Right lobe of liver (tissue), 6 donors: ENCODE measurements at regions not wholly inside any gene's neighbourhood (a gene's known extent, or its start where the extent isn't known, plus 50 kb on each side); places are given as distances from the start of the nearest gene placed in this dataset.
"Not testable (repeated sequence)": the region's sequence is repeated elsewhere in the genome, so short reads cannot be mapped to it uniquely, and the experiment has no call there.

ENCODE experiments used
- ATAC-seq, 4 donors: fragments of 200-7000 bp; cut with Tn5 transposase; one replicate each; pipeline ENCODE4 v1.9.1; 2020; ENCODE audit warnings: mild to moderate bottlenecking in 4 of 4, moderate library complexity in 4 of 4
- DNase-seq, 3 donors: peaks; one replicate each; pipeline ENCODE4 v3.0.0-alpha.2; 2020
- H3K27ac ChIP-seq, 3 donors: fragments of 200-600 bp; one replicate each; pipeline ENCODE4 v1.8.0; 2022
- H3K27me3 ChIP-seq, 2 donors: fragments of 200-600 bp; one replicate each; pipeline ENCODE4 v1.8.0; 2022
- H3K36me3 ChIP-seq, 4 donors: fragments of 200-600 bp; sonication (generic) in 1 of 4; one replicate each; pipeline versions ENCODE4 v1.5.1 to v1.8.0; 2017 to 2022; ENCODE audit warnings: control low read depth in 1 of 4
- H3K4me1 ChIP-seq, 4 donors: fragments of 200-600 bp; sonication (generic) in 1 of 4; one replicate each; pipeline versions ENCODE4 v1.5.1 to v1.8.0; 2017 to 2022; ENCODE audit warnings: control low read depth in 1 of 4
- H3K4me3 ChIP-seq, 3 donors: fragments of 200-600 bp; one replicate each; pipeline ENCODE4 v1.8.0; 2022
- H3K9me3 ChIP-seq, 4 donors: fragments of 200-600 bp; sonication (generic) in 1 of 4; one replicate each; pipeline versions ENCODE4 v1.5.1 to v1.8.0; 2017 to 2022; ENCODE audit warnings: control low read depth in 1 of 4
- CTCF ChIP-seq, 4 donors: fragments of 200-600 bp in 3 of 4; fragments of 450-650 bp in 1 of 4; IDR thresholded peaks; one replicate each; pipeline versions ENCODE4 v1.5.1 to v1.8.0; 2016 to 2022; ENCODE audit warnings: antibody characterized with exemption in 4 of 4, mild to moderate bottlenecking in 2 of 4
- POLR2A ChIP-seq: fragments of 450-650 bp; IDR thresholded peaks from one replicate; pipeline ENCODE4 v1.6.1; 2017; ENCODE audit warnings: antibody characterized with exemption, mild to moderate bottlenecking
- WGBS: methylation state at CpG from one replicate; pipeline ENCODE4 v1.1.6; 2018; ENCODE audit warnings: low coverage, low lambda C conversion rate; ENCODE audit not compliant: insufficient coverage; ENCODE audit errors: missing lambda C conversion rate; 5-methylcytosine and 5-hydroxymethylcytosine counted together
- intact Hi-C, 2 donors: fragments of 100-400 bp; cut with DNase I; formaldehyde crosslinking; loops; one replicate each; pipeline versions ENCODE4 v1.11.2 to v1.14.1; 2022
- donor health status: DM: no; HTN: yes; CAD: no.
- donor health status: DM: no; HTN: no; CAD: no.
- donor health status: DM: no; HTN: no; CAD: no.
- donor health status: DM: no; HTN: yes; CAD: no.
- donor health status: DM: no; HTN: yes; CAD: no.

GRCh38 chr2:77713412-77713811 lies 191.2 kb upstream of the LRRTM4 start:
- no peak for ATAC-seq
- intact Hi-C loops: no loop called here
- WGBS: 38% methylated on average over 2 of the region's 2 CpGs
- Histone ChIP-seq H3K9me3 (no peaks in the 10 kb centered on the region), H3K4me3 (no peak overlapping the region), H3K36me3 (no peaks in the 10 kb centered on the region), H3K4me1 (no peaks in the 10 kb centered on the region), H3K27ac (no peak overlapping the region), H3K27me3 (no peaks in the 10 kb centered on the region)
- no peak for DNase-seq
- no peak for TF ChIP-seq POLR2A
- no peak for TF ChIP-seq CTCF (IDR thresholded peaks at IDR 0.05)

- DNase-seq: no peak
- no peak overlapping the region for H3K27ac ChIP-seq
- no peaks in the 10 kb centered on the region for H3K9me3 ChIP-seq
- H3K4me3 ChIP-seq: no peak overlapping the region
- no peaks in the 10 kb centered on the region for H3K4me1 ChIP-seq
- intact Hi-C loops: no loop called here
- TF ChIP-seq POLR2A (no peak), CTCF (IDR thresholded peaks at IDR 0.05) (no peak)
- no peaks in the 10 kb centered on the region for H3K27me3 ChIP-seq
- ATAC-seq: no peak
- WGBS: 41% methylated on average over 4 of the region's 4 CpGs
- H3K36me3 ChIP-seq: no peaks in the 10 kb centered on the region
Measured at GRCh38 chr2:77720115-77720514, 197.9 kb upstream of the LRRTM4 start.

GRCh38 chr2:77721593-77721992 lies 199.4 kb upstream of the LRRTM4 start:
- DNase-seq (no peak), ATAC-seq (no peak)
- no peaks in the 10 kb centered on the region for H3K27me3 ChIP-seq
- H3K9me3 ChIP-seq: no peaks in the 10 kb centered on the region
- no peak for TF ChIP-seq POLR2A
- TF ChIP-seq CTCF (IDR thresholded peaks at IDR 0.05): no peak
- H3K36me3 ChIP-seq: no peaks in the 10 kb centered on the region
- no peaks in the 10 kb centered on the region for H3K4me1 ChIP-seq
- intact Hi-C loops: no loop called here
- no peak overlapping the region for H3K4me3 ChIP-seq
- no peak overlapping the region for H3K27ac ChIP-seq

GRCh38 chr2:77725045-77725444 lies 202.9 kb upstream of the LRRTM4 start:
- Histone ChIP-seq H3K9me3 (no peaks in the 10 kb centered on the region), H3K4me3 (no peak overlapping the region), H3K27me3 (no peaks in the 10 kb centered on the region), H3K27ac (no peak overlapping the region), H3K4me1 (no peaks in the 10 kb centered on the region), H3K36me3 (no peaks in the 10 kb centered on the region)
- WGBS: 83% methylated on average over 1 of the region's 1 CpG
- DNase-seq (no peak), ATAC-seq (no peak)
- TF ChIP-seq POLR2A: no peak
- no peak for TF ChIP-seq CTCF (IDR thresholded peaks at IDR 0.05)
- intact Hi-C loops: no loop called here

- H3K4me3 ChIP-seq, ATAC-seq, H3K27me3 ChIP-seq, H3K27ac ChIP-seq, H3K36me3 ChIP-seq, intact Hi-C loops, DNase-seq, H3K4me1 ChIP-seq, H3K9me3 ChIP-seq: not testable (repeated sequence)
- 86% methylated on average over 7 of the region's 39 CpGs for WGBS
Measured at GRCh38 chr2:77734662-77735340, 212.6 kb upstream of the LRRTM4 start.
